GM12878 (cell line): ENCODE measurements at regions not wholly inside any gene's neighbourhood (a gene's known extent, or its start where the extent isn't known, plus 50 kb on each side); places are given as distances from the start of the nearest gene placed in this dataset.

Experiments used
- ATAC-seq: fragments of 200-7000 bp; cut with Tn5 transposase; 3 replicates; pipeline ENCODE4 v1.9.1; 2020; ENCODE audit warnings: mild to moderate bottlenecking, moderate library complexity
- BruUV-seq: library from RNA; stranded (reverse); fragments of 400-500 nt; replicated peaks from 2 replicates; lab custom pipeline; 2021; lab: Mats Ljungman, UMichigan
- CTCF ChIA-PET: fragments of 300-600 bp; sonication (Branson Sonifier 250); formaldehyde crosslinking; extraction: SDS; loops from one replicate; lab custom pipeline; 2021; ENCODE audit warnings: inconsistent platforms; lab: Yijun Ruan, JAX
- POLR2A ChIA-PET: fragments of 350-600 bp; formaldehyde crosslinking; extraction: SDS; loops from one replicate; lab custom pipeline; 2021; ENCODE audit warnings: inconsistent platforms; lab: Charles Lee
- RAD21 ChIA-PET: fragments of 300-600 bp; sonication (Branson Sonifier 250); formaldehyde crosslinking; loops from one replicate; lab custom pipeline; 2023; ENCODE audit warnings: antibody characterized with exemption; ENCODE audit not compliant: unreplicated experiment; lab: Charles Lee
- SMC1A ChIA-PET: fragments of 300-600 bp; sonication (Branson Sonifier 250); formaldehyde crosslinking; loops from one replicate; lab custom pipeline; 2023; ENCODE audit not compliant: unreplicated experiment, uncharacterized antibody; lab: Charles Lee
- DNase-seq: peaks from one replicate; pipeline ENCODE4 v3.0.0-alpha.2; 2011; ENCODE audit warnings: low read depth, low spot score
- FAIRE-seq: peaks from 3 replicates; lab custom pipeline; 2011; peaks lifted over from hg19 to GRCh38; lab: Jason Lieb, UNC
- H2AFZ ChIP-seq: 2 replicates; pipeline ENCODE4 v1.6.0; 2011; ENCODE audit warnings: low read depth, low read length, control low read depth; ENCODE audit not compliant: control insufficient read depth
- H3K27ac ChIP-seq: 2 replicates; pipeline ENCODE4 v1.5.1; 2011; ENCODE audit warnings: control low read depth; ENCODE audit not compliant: control insufficient read depth, insufficient read depth
- H3K27me3 ChIP-seq, 2 experiments: replicated peaks in 1 of 2; 2 replicates each; pipeline versions ENCODE4 v1.6.0 to v1.6.1; 2011; ENCODE audit warnings: low read length in 1 of 2; ENCODE audit not compliant: control insufficient read depth in 2 of 2, insufficient read depth in 2 of 2
- H3K36me3 ChIP-seq, 2 experiments: 2 replicates each; pipeline ENCODE4 v1.5.1; 2011; ENCODE audit warnings: low read length in 1 of 2; ENCODE audit not compliant: control insufficient read depth in 2 of 2, insufficient read depth in 2 of 2
- H3K4me1 ChIP-seq: 2 replicates; pipeline ENCODE4 v1.6.1; 2011; ENCODE audit warnings: mild to moderate bottlenecking, low read length, moderate library complexity, mixed read lengths; ENCODE audit not compliant: control insufficient read depth, insufficient read depth
- H3K4me2 ChIP-seq: 2 replicates; pipeline ENCODE4 v1.6.0; 2011; ENCODE audit warnings: control low read depth; ENCODE audit not compliant: control insufficient read depth, insufficient read depth
- H3K4me3 ChIP-seq: fragments of 200-600 bp; sonication (generic); 2 replicates; pipeline ENCODE4 v1.5.1; 2016
- H3K79me2 ChIP-seq: 2 replicates; pipeline ENCODE4 v1.6.0; 2011; ENCODE audit warnings: low read length; ENCODE audit not compliant: control insufficient read depth, insufficient read depth
- H3K9ac ChIP-seq: 2 replicates; pipeline ENCODE4 v1.8.0; 2011; ENCODE audit warnings: low read length, control low read depth, mixed read lengths; ENCODE audit not compliant: control insufficient read depth, insufficient read depth
- H3K9me3 ChIP-seq: replicated peaks from 3 replicates; pipeline ENCODE4 v1.5.1; 2011; ENCODE audit warnings: mild to moderate bottlenecking, low read length; ENCODE audit not compliant: control insufficient read depth, insufficient read depth
- H4K20me1 ChIP-seq: 2 replicates; pipeline ENCODE4 v1.6.0; 2011; ENCODE audit not compliant: control insufficient read depth, insufficient read depth
- MEF2A ChIP-seq: IDR thresholded peaks from 2 replicates; pipeline ENCODE4 v1.6.1; 2011; ENCODE audit warnings: low read depth, mild to moderate bottlenecking, low read length, moderate library complexity; ENCODE audit not compliant: insufficient read depth
- RCOR1 ChIP-seq: conservative IDR thresholded peaks from 2 replicates; pipeline ENCODE4 v1.6.1; 2012; ENCODE audit warnings: low read depth, low read length, improper control_type of control experiment
- RFX5 ChIP-seq: IDR thresholded peaks from 2 replicates; pipeline ENCODE4 v1.6.1; 2011; ENCODE audit warnings: low read depth, low read length, improper control_type of control experiment
- WGBS: methylation state at CpG from one replicate; pipeline ENCODE4 v1.1.6; 2016; ENCODE audit warnings: low lambda C conversion rate; ENCODE audit not compliant: insufficient replicate concordance, insufficient coverage; ENCODE audit errors: missing lambda C conversion rate; 5-methylcytosine and 5-hydroxymethylcytosine counted together
- in situ Hi-C: fragments of 300-500 bp; cut with MboI; formaldehyde crosslinking; loops from 9 replicates; pipeline ENCODE4 v1.14.3; 2018; ENCODE audit warnings: mixed read lengths
- intact Hi-C: fragments of 100-400 bp; cut with micrococcal nuclease; formaldehyde crosslinking; loops from one replicate; pipeline ENCODE4 v1.14.2; 2022; ENCODE audit not compliant: unreplicated experiment
- TF ChIP-seq, protein P1 (sequence below): fragments of 450-650 bp; IDR thresholded peaks from 2 replicates; pipeline ENCODE4 v1.6.1; 2018; ENCODE audit warnings: borderline replicate concordance, mild to moderate bottlenecking; ENCODE audit not compliant: partially characterized antibody
- TF ChIP-seq, protein P2 (sequence below): fragments of 450-650 bp; IDR thresholded peaks from 2 replicates; pipeline ENCODE4 v1.6.1; 2016; ENCODE audit warnings: mild to moderate bottlenecking
- TF ChIP-seq, protein P3 (sequence below): fragments of 450-650 bp; formaldehyde crosslinking; IDR thresholded peaks from 2 replicates; pipeline ENCODE4 v1.4.0; 2020; ENCODE audit warnings: mild to moderate bottlenecking, moderate library complexity

DNA sequence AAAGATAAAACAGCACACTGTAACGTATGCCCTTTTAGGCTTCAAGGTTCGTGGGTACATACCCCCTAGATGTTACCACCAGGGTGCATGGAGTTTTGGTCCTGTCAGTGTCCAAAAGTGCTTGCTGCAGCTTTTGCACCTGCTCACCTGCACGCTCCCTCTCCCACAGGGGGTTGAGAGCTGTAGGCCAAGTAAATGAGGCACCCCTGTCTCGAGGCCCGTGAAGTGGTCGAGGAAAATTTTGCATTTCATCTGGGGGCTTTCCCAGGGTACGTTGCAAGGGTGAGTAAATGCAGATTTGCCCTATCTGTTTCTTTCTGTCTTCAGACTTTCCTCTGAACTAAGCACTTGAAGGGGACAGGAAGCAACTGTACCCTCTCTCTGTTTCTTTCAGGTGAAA is 136.0 kb downstream of the THBS2 start:
- BruUV-seq: no TSS peak

More for the DNA sequence above, 136.0 kb downstream of the THBS2 start:
- in situ Hi-C loops: no loop called here
- no peak overlapping the region for H3K27ac ChIP-seq
- no peak overlapping the region for H3K4me2 ChIP-seq
- WGBS: 4% methylated on average over 7 of the region's 7 CpGs
- H3K27me3 ChIP-seq: no peaks in the 10 kb centered on the region
- no peak overlapping the region for H3K4me3 ChIP-seq
- ChIA-PET RAD21 (no interaction called here), POLR2A (no interaction called here), CTCF (no interaction called here), SMC1A (no interaction called here)
- H2AFZ ChIP-seq: no peak overlapping the region
- H3K36me3 ChIP-seq: no peaks in the 10 kb centered on the region
- no peak for DNase-seq
- no peaks in the 10 kb centered on the region for H3K79me2 ChIP-seq
- no peaks in the 10 kb centered on the region for H3K4me1 ChIP-seq
- H4K20me1 ChIP-seq: no peaks in the 10 kb centered on the region
- intact Hi-C loops: no loop called here
- TF ChIP-seq, protein P1, sequence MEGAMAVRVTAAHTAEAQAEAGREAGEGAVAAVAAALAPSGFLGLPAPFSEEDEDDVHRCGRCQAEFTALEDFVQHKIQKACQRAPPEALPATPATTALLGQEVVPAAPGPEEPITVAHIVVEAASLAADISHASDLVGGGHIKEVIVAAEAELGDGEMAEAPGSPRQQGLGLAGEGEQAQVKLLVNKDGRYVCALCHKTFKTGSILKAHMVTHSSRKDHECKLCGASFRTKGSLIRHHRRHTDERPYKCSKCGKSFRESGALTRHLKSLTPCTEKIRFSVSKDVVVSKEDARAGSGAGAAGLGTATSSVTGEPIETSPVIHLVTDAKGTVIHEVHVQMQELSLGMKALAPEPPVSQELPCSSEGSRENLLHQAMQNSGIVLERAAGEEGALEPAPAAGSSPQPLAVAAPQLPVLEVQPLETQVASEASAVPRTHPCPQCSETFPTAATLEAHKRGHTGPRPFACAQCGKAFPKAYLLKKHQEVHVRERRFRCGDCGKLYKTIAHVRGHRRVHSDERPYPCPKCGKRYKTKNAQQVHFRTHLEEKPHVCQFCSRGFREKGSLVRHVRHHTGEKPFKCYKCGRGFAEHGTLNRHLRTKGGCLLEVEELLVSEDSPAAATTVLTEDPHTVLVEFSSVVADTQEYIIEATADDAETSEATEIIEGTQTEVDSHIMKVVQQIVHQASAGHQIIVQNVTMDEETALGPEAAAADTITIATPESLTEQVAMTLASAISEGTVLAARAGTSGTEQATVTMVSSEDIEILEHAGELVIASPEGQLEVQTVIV: no peak
- no peak for TF ChIP-seq RFX5
- no peak for TF ChIP-seq RCOR1
- TF ChIP-seq, protein P2, sequence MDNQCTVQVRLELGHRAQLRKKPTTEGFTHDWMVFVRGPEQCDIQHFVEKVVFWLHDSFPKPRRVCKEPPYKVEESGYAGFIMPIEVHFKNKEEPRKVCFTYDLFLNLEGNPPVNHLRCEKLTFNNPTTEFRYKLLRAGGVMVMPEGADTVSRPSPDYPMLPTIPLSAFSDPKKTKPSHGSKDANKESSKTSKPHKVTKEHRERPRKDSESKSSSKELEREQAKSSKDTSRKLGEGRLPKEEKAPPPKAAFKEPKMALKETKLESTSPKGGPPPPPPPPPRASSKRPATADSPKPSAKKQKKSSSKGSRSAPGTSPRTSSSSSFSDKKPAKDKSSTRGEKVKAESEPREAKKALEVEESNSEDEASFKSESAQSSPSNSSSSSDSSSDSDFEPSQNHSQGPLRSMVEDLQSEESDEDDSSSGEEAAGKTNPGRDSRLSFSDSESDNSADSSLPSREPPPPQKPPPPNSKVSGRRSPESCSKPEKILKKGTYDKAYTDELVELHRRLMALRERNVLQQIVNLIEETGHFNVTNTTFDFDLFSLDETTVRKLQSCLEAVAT: no peak
- TF ChIP-seq, protein P3, sequence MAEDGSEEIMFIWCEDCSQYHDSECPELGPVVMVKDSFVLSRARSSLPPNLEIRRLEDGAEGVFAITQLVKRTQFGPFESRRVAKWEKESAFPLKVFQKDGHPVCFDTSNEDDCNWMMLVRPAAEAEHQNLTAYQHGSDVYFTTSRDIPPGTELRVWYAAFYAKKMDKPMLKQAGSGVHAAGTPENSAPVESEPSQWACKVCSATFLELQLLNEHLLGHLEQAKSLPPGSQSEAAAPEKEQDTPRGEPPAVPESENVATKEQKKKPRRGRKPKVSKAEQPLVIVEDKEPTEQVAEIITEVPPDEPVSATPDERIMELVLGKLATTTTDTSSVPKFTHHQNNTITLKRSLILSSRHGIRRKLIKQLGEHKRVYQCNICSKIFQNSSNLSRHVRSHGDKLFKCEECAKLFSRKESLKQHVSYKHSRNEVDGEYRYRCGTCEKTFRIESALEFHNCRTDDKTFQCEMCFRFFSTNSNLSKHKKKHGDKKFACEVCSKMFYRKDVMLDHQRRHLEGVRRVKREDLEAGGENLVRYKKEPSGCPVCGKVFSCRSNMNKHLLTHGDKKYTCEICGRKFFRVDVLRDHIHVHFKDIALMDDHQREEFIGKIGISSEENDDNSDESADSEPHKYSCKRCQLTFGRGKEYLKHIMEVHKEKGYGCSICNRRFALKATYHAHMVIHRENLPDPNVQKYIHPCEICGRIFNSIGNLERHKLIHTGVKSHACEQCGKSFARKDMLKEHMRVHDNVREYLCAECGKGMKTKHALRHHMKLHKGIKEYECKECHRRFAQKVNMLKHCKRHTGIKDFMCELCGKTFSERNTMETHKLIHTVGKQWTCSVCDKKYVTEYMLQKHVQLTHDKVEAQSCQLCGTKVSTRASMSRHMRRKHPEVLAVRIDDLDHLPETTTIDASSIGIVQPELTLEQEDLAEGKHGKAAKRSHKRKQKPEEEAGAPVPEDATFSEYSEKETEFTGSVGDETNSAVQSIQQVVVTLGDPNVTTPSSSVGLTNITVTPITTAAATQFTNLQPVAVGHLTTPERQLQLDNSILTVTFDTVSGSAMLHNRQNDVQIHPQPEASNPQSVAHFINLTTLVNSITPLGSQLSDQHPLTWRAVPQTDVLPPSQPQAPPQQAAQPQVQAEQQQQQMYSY (CRISPR knock-in tag): no peak
- TF ChIP-seq MEF2A: no peak
- TF ChIP-seq, all 136 proteins: peak for 0
- H3K9me3 ChIP-seq: no peaks in the 10 kb centered on the region
- FAIRE-seq (no peak), ATAC-seq (no peak)
- no peak overlapping the region for H3K9ac ChIP-seq
